ENCODE measurements at regions not wholly inside any gene's neighbourhood (a gene's known extent, or its start where the extent isn't known, plus 50 kb on each side); places are given as distances from the start of the nearest gene placed in this dataset.

GRCh38 chr9:1271786-1272185 is 221.6 kb downstream of the DMRT2 start:
- TF ChIP-seq CTCF (IDR thresholded peaks at IDR 0.05 in 4 of 5, conservative IDR thresholded peaks at IDR 0.05 in 1 of 5) (no peak), POLR2A (IDR thresholded peaks at IDR 0.05) (no peak)
